HFFc6 (cell line): ENCODE measurements at regions not wholly inside any gene's neighbourhood (a gene's known extent, or its start where the extent isn't known, plus 50 kb on each side); places are given as distances from the start of the nearest gene placed in this dataset.

ENCODE experiments used
- DNase-seq: peaks from one replicate; pipeline ENCODE4 v3.0.0-alpha.2; 2018
- H3K27ac Mint-ChIP-seq: 2 replicates; pipeline ENCODE4 v1.8.0; 2020; ENCODE audit warnings: mild to moderate bottlenecking, mixed read lengths
- H3K27me3 Mint-ChIP-seq: 2 replicates; pipeline ENCODE4 v1.8.0; 2021; ENCODE audit warnings: mild to moderate bottlenecking, moderate library complexity, mixed read lengths; ENCODE audit not compliant: insufficient read depth
- H3K36me3 Mint-ChIP-seq: 2 replicates; pipeline ENCODE4 v1.8.0; 2021; ENCODE audit warnings: low read depth, mixed read lengths
- H3K4me1 Mint-ChIP-seq: 2 replicates; pipeline ENCODE4 v1.8.0; 2020; ENCODE audit warnings: low read depth, mixed read lengths
- H3K4me3 Mint-ChIP-seq: 2 replicates; pipeline ENCODE4 v1.8.0; 2020; ENCODE audit warnings: mild to moderate bottlenecking, moderate library complexity, mixed read lengths
- H3K9me3 Mint-ChIP-seq: 2 replicates; pipeline ENCODE4 v1.8.0; 2020; ENCODE audit warnings: mild to moderate bottlenecking, mixed read lengths
- TF ChIP-seq, protein P1 (sequence below): fragments of 200-600 bp; sonication (generic); IDR thresholded peaks from 2 replicates; pipeline ENCODE4 v1.5.0; 2021; ENCODE audit warnings: antibody characterized with exemption, mild to moderate bottlenecking

- H3K9me3 Mint-ChIP-seq = no peaks in the 10 kb centered on the region
- H3K4me1 Mint-ChIP-seq = peaks cover 27% of the 10 kb centered on the region
- TF ChIP-seq, protein P1, sequence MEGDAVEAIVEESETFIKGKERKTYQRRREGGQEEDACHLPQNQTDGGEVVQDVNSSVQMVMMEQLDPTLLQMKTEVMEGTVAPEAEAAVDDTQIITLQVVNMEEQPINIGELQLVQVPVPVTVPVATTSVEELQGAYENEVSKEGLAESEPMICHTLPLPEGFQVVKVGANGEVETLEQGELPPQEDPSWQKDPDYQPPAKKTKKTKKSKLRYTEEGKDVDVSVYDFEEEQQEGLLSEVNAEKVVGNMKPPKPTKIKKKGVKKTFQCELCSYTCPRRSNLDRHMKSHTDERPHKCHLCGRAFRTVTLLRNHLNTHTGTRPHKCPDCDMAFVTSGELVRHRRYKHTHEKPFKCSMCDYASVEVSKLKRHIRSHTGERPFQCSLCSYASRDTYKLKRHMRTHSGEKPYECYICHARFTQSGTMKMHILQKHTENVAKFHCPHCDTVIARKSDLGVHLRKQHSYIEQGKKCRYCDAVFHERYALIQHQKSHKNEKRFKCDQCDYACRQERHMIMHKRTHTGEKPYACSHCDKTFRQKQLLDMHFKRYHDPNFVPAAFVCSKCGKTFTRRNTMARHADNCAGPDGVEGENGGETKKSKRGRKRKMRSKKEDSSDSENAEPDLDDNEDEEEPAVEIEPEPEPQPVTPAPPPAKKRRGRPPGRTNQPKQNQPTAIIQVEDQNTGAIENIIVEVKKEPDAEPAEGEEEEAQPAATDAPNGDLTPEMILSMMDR = no peak
- H3K4me3 Mint-ChIP-seq = no peak overlapping the region
- no peak for DNase-seq
- H3K36me3 Mint-ChIP-seq = no peaks in the 10 kb centered on the region
- no peak overlapping the region for H3K27ac Mint-ChIP-seq
- no peaks in the 10 kb centered on the region; the same call in 1 of the 2 replicates for H3K27me3 Mint-ChIP-seq
Observed at GRCh38 chr2:191598296-191598695, 79.6 kb upstream of the NABP1 start.

GRCh38 chr2:191601060-191601459 is 76.9 kb upstream of the NABP1 start:
- Mint-ChIP-seq H3K9me3 (no peaks in the 10 kb centered on the region), H3K4me3 (no peak overlapping the region), H3K36me3 (no peaks in the 10 kb centered on the region), H3K4me1 (peaks cover 10% of the 10 kb centered on the region), H3K27ac (no peak overlapping the region), H3K27me3 (no peaks in the 10 kb centered on the region; the same call in 1 of the 2 replicates)
- no peak for DNase-seq
- TF ChIP-seq, protein P1 = no peak

GRCh38 chr2:191604154-191604553 is 73.8 kb upstream of the NABP1 start:
- TF ChIP-seq, protein P1 = no peak
- no peak for DNase-seq
- Mint-ChIP-seq H3K4me3 (no peak overlapping the region), H3K27ac (no peak overlapping the region), H3K36me3 (no peaks in the 10 kb centered on the region), H3K27me3 (no peaks in the 10 kb centered on the region; the same call in 1 of the 2 replicates), H3K4me1 (peaks cover 15% of the 10 kb centered on the region), H3K9me3 (no peaks in the 10 kb centered on the region)

- H3K9me3 Mint-ChIP-seq = no peaks in the 10 kb centered on the region
- no peaks in the 10 kb centered on the region for H3K36me3 Mint-ChIP-seq
- peaks cover 30% of the 10 kb centered on the region for H3K4me1 Mint-ChIP-seq
- no peak for DNase-seq
- no peak overlapping the region for H3K4me3 Mint-ChIP-seq
- TF ChIP-seq, protein P1 = no peak
- no peak overlapping the region for H3K27ac Mint-ChIP-seq
- H3K27me3 Mint-ChIP-seq = no peaks in the 10 kb centered on the region
Observed at GRCh38 chr2:191607096-191607495, 70.8 kb upstream of the NABP1 start.

- H3K4me3 Mint-ChIP-seq = no peak overlapping the region
- peak overlapping the region; percentile 96 for H3K27ac Mint-ChIP-seq
- H3K4me1 Mint-ChIP-seq = peaks cover 57% of the 10 kb centered on the region
- no peaks in the 10 kb centered on the region for H3K36me3 Mint-ChIP-seq
- H3K27me3 Mint-ChIP-seq = no peaks in the 10 kb centered on the region
- H3K9me3 Mint-ChIP-seq = no peaks in the 10 kb centered on the region
- TF ChIP-seq, protein P1 = no peak
- no peak for DNase-seq
Observed at GRCh38 chr2:191610756-191611155, 67.2 kb upstream of the NABP1 start.

- Mint-ChIP-seq H3K27ac (peak overlapping the region; percentile 96), H3K36me3 (no peaks in the 10 kb centered on the region), H3K4me3 (peak overlapping the region; percentile 50), H3K4me1 (peaks cover 56% of the 10 kb centered on the region), H3K9me3 (no peaks in the 10 kb centered on the region), H3K27me3 (no peaks in the 10 kb centered on the region)
- TF ChIP-seq, protein P1 = no peak
- DNase-seq = no peak
Observed at GRCh38 chr2:191611614-191612013, 66.3 kb upstream of the NABP1 start.
